ENCODE measurements at regions not wholly inside any gene's neighbourhood (a gene's known extent, or its start where the extent isn't known, plus 50 kb on each side); places are given as distances from the start of the nearest gene placed in this dataset.
"Not testable (repeated sequence)": the region's sequence is repeated elsewhere in the genome, so short reads cannot be mapped to it uniquely, and the experiment has no call there.

DNA sequence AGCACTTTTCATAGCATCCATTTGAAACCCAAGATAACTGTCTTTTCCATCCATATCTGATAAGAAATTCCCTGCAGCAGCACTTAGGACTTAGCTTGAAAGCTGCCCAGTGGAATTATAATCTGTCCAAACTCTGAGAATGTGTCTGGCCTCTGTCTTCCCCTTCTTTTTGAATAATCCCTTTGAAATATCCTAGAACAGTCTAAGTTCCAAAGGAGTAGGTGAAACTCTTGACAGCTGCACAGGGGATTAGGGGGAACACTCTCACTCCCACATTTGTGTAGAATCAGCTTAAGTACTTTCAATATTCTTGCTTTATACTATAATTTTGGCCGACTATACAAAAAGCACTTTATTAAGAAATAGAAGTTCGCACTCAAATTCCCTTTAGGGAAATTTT lies 157.7 kb downstream of the PAPSS1 start:
- no peak for DNase-seq (ENCODE audit: low read depth, low spot score)

DNA sequence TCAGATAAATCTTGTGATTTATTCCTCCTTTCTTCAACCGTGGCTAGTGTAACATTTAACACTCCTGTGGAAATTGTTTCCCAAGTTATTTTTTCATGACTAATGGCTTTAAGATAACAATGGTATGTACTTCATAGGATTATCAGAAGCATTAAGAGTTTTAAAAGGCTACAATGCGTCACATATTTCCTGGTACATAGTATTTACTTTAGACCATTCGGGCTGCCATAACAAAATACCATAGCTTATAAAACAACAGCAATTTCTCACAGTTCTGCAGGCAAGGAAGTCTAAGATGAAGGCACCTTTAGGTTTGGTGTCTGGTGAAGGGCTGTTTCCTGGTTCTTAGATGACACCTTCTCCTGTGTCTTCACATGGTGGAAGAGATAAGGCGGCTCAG lies 158.6 kb downstream of the PAPSS1 start:
- peak; percentile 7 for DNase-seq (ENCODE audit: low read depth, low spot score)

DNA sequence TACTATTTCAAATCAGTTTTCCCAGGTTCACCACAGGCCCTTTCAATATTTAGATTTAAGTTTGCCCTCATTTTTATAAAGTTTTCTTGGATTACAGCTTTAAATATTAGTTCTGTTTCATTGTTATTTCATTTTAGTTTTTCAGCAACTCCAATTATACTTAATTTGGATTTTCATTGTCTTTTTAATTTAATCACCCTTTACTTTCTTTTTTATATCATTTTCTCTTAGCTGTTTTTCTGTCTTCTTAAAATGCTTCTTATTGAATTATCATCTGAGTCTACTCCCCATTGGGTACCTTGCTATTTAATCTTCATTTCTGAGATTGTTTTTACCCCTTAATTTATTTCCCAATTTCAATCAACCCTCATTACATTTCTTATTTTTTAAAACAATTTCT lies 160.4 kb downstream of the PAPSS1 start:
- DNase-seq (ENCODE audit: low read depth, low spot score) = no peak

DNA sequence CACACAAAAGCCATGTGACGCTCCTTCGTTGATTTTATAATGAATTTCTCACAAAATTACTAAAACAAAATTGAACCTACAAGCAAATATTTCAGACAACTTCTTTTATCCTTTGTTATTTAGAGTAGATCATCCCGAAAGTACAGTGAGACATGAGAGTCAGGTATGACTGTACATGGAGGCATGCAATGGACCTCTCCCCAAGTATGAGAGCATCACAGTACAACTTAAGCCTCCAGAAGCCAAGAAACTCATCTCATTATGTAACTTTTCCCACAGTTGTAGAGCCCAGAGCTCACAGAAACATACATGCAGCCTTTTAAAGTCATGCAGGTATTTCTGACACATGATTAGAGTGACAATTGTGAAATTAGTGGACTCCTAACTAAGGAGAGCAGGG lies 167.7 kb downstream of the PAPSS1 start:
- no peak for DNase-seq (ENCODE audit: low read depth, low spot score)

DNA sequence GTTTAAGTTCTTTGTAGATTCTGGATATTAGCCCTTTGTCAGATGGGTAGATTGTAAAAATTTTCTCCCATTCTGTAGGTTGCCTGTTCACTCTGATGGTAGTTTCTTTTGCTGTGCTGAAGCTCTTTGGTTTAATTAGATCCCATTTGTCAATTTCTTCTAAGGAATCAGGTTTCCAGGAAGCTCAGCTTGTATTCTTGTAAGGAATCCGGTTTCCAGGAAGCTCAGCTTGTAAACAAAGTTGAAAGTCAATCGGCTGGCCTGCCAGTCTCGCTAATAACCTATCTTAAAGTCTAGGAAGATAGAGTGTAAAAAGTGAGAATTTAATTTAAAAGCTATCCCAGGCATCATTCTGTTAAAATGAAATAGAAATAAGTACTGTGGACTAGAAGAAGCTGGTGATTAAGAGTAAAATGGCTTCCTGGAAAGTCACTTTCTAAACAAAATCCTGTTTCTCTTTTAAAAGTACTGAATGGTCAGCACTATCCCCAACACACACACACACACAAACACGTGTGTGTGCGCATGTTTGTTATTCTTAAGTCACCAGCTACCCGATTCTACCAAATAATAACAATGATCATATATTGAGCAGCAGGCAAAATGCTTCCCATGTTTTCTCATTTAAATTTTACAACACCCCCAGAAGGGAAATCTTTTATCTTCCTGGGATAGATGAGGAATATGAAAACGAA lies 171.7 kb downstream of the PAPSS1 start:
- DNase-seq (ENCODE audit: low read depth, low spot score) = no peak

GRCh38 chr4:107546638-107547037 lies 173.4 kb downstream of the PAPSS1 start:
- DNase-seq (ENCODE audit: low read depth, low spot score) = no peak

DNA sequence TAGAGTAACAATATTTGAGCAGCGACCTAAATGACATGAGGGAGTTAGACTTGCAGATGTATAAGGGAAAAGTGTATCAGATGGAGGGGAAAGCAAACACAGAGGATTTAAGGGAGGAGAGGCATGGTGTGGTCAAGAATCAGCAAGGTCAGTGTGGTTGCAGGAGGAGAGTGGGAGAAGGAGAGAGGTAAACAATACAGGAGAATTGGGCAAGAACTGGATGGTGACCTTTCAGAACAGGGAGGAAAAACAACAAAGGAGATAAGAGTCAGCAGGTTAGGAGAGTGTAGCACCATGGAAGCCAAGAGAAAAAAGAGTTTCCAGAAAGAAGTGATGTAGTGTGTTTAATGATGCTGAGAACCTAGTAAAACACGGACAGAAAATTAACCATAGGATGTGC lies 178.5 kb downstream of the PAPSS1 start:
- DNase-seq (ENCODE audit: low read depth, low spot score) = no peak

- no peak for DNase-seq (ENCODE audit: low read depth, low spot score)
Measured at GRCh38 chr4:107531927-107532326, 188.1 kb downstream of the PAPSS1 start.

GRCh38 chr4:107520368-107520767 lies 199.7 kb downstream of the PAPSS1 start:
- DNase-seq (ENCODE audit: low read depth, low spot score) = no peak

DNA sequence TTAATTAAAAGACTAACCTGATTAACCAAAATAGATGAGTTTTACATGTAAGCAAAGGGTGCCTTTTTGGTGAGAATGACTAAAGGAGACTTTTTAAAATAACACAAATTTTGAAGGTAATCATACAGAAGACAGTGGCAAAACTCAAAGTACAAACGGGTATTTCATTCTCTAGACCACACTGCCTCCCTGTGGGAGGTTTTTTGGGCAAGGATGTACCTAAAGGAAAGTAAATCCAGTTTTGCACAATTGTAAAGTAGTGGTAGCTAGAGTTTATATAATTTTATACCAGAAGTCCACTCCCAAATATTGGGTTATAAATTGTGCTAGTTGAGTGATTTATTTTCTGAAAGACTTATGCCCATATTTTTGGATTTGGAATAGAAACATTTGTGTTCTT lies 201.0 kb downstream of the PAPSS1 start:
- peak; percentile 9 for DNase-seq (ENCODE audit: low read depth, low spot score)

DNA sequence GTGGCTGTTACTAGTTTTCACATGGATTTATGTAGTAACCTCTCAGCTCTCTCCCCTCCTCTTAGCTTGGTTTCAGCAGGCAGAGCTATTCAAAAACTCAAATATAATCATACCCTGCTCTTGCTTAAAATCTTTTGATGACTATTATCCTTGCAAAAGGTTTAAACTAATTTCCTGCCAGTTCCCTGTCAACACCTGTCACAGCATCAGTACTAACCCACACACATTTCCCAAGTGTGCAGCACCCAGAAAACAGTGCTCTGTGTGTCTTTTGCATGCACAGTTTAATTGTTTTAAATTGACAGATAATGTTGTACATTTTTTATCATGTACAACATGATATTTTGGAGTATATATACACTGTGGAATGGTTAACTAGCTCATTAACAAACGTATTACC lies 202.0 kb downstream of the PAPSS1 start:
- no peak for DNase-seq (ENCODE audit: low read depth, low spot score)

DNA sequence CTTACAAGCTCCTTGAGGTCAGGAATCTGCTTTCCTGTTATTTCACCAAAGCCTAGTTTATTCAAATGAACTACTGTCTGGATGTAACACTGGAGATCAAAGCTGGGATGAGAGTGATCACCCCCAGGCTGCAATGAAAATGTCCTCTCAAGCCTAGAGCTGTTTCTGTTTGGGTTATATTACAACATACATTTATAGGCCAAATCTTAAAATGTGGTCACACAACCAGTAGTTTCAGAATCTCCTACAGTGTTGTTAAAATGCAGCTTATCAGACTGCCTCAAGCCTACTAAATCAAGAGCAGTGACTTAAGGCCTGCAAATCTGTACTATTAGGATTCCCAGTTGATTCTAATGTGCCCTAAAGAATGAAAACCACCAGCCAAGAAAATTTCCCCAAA lies 207.5 kb downstream of the PAPSS1 start:
- no peak for DNase-seq (ENCODE audit: low read depth, low spot score)

DNA sequence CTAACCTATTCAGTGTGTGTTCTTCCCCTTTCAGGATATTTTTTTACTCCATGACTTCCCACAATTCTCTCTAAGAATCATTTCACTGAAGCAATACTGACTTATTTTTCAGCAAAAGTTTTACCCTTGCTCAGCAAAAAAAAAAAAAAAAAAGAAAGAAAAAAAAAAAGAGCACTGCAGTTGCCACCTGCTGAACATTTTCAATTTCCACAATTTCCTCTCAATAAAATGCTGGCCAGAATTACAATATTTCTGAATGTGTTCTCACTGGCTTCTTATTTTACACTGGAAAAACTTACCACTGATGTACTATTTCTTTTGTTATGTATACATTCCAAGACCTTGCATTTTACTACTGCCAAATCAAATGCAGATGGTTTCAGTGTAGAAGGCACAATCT lies 210.4 kb downstream of the PAPSS1 start:
- DNase-seq (ENCODE audit: low read depth, low spot score) = no peak

GRCh38 chr4:107500551-107500950 lies 219.5 kb downstream of the PAPSS1 start:
- DNase-seq (ENCODE audit: low read depth, low spot score) = no peak

DNA sequence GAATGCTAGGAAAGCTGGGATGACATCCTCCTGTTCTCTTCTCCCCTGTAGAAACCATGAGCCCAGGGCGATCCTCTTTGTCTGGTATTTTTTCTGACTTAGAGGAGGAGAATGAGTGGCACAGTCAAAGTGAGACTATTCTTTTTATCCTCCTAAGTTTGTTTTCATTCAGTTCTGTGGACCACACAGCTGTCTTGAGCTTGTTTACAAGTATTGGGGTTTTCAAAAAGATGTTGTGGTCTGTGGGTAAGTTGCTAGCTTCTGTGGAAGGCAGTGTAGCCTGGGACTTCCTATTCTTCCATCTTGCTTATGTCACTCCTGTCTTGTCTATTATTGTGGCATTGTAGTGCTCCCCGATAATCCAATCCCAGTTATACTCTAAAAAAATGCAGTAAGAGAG lies 223.0 kb downstream of the PAPSS1 start:
- no peak for DNase-seq (ENCODE audit: low read depth, low spot score)

DNA sequence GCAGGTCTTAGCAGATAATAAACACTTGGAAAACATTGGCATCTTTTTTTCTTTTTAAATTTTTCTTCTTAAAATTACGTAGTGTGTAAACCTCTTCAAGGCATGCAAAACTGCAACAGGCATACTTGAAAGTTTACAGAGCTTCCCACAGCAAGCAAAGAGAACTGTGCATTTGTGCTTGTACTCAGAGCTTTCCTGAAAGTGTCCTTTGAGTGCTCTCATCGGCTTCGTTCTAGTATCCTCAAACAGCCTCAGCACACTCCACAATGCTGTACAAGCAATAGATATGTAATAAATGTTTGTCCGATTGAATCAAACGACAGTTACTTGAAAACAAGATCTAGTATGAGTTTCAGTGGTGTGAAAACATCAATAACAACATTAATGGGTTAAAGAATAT lies 227.5 kb downstream of the PAPSS1 start:
- no peak for DNase-seq (ENCODE audit: low read depth, low spot score)

GRCh38 chr4:107490116-107490515 lies 229.9 kb downstream of the PAPSS1 start:
- no peak for DNase-seq (ENCODE audit: low read depth, low spot score)

- DNase-seq (ENCODE audit: low read depth, low spot score) = not testable (repeated sequence)
Measured at GRCh38 chr4:107483621-107484020, 236.4 kb downstream of the PAPSS1 start.

DNA sequence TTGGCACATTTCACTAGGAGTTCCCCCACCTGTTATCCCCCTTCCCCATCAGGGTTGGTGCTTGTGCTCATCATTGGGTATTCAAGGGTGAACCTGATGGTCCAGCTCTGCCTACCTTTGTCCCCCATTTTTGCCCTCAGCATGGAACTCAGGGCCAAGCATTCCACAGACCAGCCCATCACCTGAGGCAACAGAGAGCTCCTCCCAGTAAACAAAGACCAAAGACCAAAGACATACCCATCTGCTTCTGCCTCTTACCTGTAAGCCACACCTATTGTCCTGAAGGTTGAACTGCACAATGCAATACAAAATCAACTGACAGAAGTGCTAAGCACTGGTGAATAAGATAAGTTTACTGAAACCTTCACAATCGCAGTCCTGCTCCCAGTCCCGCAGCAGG lies 237.5 kb downstream of the PAPSS1 start:
- no peak for DNase-seq (ENCODE audit: low read depth, low spot score)

- no peak for DNase-seq (ENCODE audit: low read depth, low spot score)
Measured at GRCh38 chr4:107478327-107478980, 241.6 kb downstream of the PAPSS1 start.

- no peak for DNase-seq (ENCODE audit: low read depth, low spot score)
Measured at GRCh38 chr4:107473126-107473525, 246.9 kb downstream of the PAPSS1 start.

DNA sequence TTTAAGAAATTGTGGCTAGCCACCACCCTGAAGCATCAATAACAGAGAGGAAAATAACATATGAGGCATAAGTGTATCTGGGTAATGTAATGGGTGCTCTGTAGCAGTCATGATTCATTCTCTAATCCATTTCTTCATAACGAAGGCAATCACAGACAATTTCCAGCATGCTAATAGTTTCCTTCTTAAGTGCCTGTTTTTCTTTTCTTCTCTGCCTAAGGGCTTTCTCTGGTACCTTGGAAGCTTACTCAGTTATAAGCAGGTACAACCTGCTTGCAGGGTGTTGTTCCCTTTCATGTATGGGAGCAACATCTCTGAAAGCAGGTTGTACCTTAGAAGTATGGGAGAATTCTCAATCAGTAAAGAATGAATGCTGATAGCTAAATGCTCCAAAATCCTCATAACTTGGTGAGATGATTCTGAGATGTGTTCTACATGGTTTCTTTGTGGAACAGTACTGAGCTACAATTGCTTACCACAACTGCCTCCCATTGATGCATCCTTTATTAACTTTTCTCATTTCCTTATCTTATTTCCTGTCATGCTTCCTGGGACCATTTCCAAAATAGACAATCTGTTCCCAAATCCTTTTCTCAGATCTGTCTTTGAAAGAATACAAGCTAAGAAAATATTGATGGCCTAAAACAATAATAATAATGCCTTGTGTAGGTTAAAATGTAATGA lies 247.6 kb downstream of the PAPSS1 start:
- DNase-seq (ENCODE audit: low read depth, low spot score) = no peak

DNA sequence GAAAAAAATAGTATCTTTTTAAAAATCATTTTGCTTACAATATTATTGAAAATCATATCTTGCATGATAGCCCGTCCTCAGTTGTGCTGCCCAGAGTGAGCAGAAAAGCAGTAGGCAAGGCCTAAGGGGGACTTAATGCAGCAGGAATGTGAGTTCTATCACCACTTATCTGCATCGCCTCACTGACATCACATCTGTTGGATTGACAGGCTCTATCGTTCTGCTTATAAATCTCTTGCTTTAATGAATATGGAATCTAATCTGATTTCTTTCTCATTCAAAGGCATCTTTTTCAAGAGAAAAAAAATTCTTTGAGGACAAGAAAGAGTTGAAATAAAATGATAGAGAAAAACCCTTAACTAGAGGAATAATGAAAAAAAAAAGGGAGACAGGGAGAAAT lies 249.9 kb downstream of the PAPSS1 start:
- no peak for DNase-seq (ENCODE audit: low read depth, low spot score)

Data from smooth muscle cell of the brain vasculature (primary cell).